ENCODE measurements at regions not wholly inside any gene's neighbourhood (a gene's known extent, or its start where the extent isn't known, plus 50 kb on each side); places are given as distances from the start of the nearest gene placed in this dataset.

- no peak for DNase-seq
- Mint-ChIP-seq H3K4me1 (ENCODE audit: low read depth) (peaks cover 13% of the 10 kb centered on the region), H3K27me3 (ENCODE audit: low read depth) (no peaks in the 10 kb centered on the region), H3K36me3 (ENCODE audit: low read depth) (no peaks in the 10 kb centered on the region), H3K27ac (no peak overlapping the region), H3K9me3 (no peaks in the 10 kb centered on the region), H3K4me3 (no peak overlapping the region)
- intact Hi-C loops (cut with micrococcal nuclease): no loop called here
- CTCF ChIA-PET: no interaction called here
Observed at GRCh38 chr12:46442239-46442638, 69.7 kb upstream of the SLC38A2 start.

- Mint-ChIP-seq H3K36me3 (ENCODE audit: low read depth) (no peaks in the 10 kb centered on the region), H3K9me3 (no peaks in the 10 kb centered on the region), H3K27me3 (ENCODE audit: low read depth) (no peaks in the 10 kb centered on the region), H3K27ac (no peak overlapping the region), H3K4me1 (ENCODE audit: low read depth) (peaks cover 4% of the 10 kb centered on the region), H3K4me3 (no peak overlapping the region)
- CTCF ChIA-PET: interaction anchor here (1.2 kb wide), 1 partner anchor 77 kb away, joined by 3 read pairs; no protein-coding TSS in a partner anchor
- no peak for DNase-seq
- intact Hi-C loops (cut with micrococcal nuclease): no loop called here
Observed at GRCh38 chr12:46439793-46440511, 67.4 kb upstream of the SLC38A2 start.

DNA sequence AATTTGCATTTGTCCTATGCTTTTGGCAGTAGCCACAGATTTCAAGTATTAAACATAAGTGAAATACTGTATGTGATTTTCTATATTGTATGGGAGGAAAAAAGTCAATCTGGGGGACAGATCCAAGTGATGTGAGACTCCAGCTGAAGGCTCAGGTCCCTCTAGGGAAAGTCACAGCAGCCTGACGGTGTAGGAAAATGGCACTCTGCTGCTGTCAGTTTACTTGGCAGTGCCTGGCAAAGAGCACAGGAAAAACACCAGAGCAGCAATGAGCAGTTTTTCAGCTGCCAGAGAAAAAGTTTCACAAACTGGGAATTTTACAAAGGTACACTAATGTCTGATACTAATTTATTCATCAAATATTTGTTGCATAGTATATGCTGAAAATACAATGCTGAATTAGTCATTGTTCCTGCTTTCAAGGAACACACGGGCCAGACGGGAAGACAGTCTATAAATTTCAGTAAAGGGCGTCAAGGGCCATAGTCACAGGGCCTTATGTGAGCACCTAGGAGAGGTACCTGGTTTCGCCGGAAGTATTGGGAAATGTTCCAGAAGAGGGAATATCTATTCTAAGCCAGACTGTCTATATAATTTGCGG lies 66.2 kb upstream of the SLC38A2 start:
- H3K36me3 Mint-ChIP-seq (ENCODE audit: low read depth): no peaks in the 10 kb centered on the region
- H3K4me3 Mint-ChIP-seq: no peak overlapping the region
- H3K9me3 Mint-ChIP-seq: no peaks in the 10 kb centered on the region
- no peak overlapping the region for H3K27ac Mint-ChIP-seq
- H3K4me1 Mint-ChIP-seq (ENCODE audit: low read depth): peaks cover 3% of the 10 kb centered on the region
- CTCF ChIA-PET: no interaction called here
- no peak for DNase-seq
- intact Hi-C loops (cut with micrococcal nuclease): no loop called here
- no peaks in the 10 kb centered on the region for H3K27me3 Mint-ChIP-seq (ENCODE audit: low read depth)

GRCh38 chr12:46438256-46438655 lies 65.7 kb upstream of the SLC38A2 start:
- no peak overlapping the region for H3K27ac Mint-ChIP-seq
- H3K4me3 Mint-ChIP-seq: no peak overlapping the region
- CTCF ChIA-PET: no interaction called here

GRCh38 chr12:46437469-46437868 lies 64.9 kb upstream of the SLC38A2 start:
- no peaks in the 10 kb centered on the region for H3K9me3 Mint-ChIP-seq
- DNase-seq: no peak
- no peaks in the 10 kb centered on the region for H3K36me3 Mint-ChIP-seq (ENCODE audit: low read depth)
- H3K27ac Mint-ChIP-seq: no peak overlapping the region
- H3K27me3 Mint-ChIP-seq (ENCODE audit: low read depth): no peaks in the 10 kb centered on the region
- H3K4me3 Mint-ChIP-seq: no peak overlapping the region
- intact Hi-C loops (cut with micrococcal nuclease): no loop called here
- H3K4me1 Mint-ChIP-seq (ENCODE audit: low read depth): peaks cover 6% of the 10 kb centered on the region
- CTCF ChIA-PET: no interaction called here

More at GRCh38 chr12:46438256-46438655, 65.7 kb upstream of the SLC38A2 start:
- DNase-seq: no peak
- H3K9me3 Mint-ChIP-seq: no peaks in the 10 kb centered on the region
- H3K4me1 Mint-ChIP-seq (ENCODE audit: low read depth): peaks cover 6% of the 10 kb centered on the region
- intact Hi-C loops (cut with micrococcal nuclease): no loop called here
- H3K36me3 Mint-ChIP-seq (ENCODE audit: low read depth): no peaks in the 10 kb centered on the region
- no peaks in the 10 kb centered on the region for H3K27me3 Mint-ChIP-seq (ENCODE audit: low read depth)

DNA sequence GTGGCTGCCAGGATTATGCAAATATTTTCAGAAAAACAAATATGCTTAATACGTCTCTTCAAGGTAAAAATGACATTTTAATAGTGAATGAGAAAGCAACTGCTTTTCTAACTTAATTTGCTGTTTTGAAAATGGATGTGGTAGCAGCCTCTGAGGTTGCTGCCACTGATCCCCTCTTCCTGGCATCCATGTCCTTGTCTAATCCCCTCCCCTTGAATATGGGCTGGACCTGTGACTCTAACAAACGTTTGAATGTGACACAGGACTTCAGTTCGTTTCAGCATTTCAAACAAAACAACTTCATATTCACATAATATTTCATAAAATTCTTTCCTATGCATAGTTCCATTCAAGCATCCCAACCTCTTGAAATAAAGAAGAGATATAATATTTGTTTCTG lies 64.2 kb upstream of the SLC38A2 start:
- DNase-seq: no peak
- H3K4me1 Mint-ChIP-seq (ENCODE audit: low read depth): peaks cover 8% of the 10 kb centered on the region
- no peaks in the 10 kb centered on the region for H3K9me3 Mint-ChIP-seq
- CTCF ChIA-PET: no interaction called here
- no peaks in the 10 kb centered on the region for H3K27me3 Mint-ChIP-seq (ENCODE audit: low read depth)
- H3K36me3 Mint-ChIP-seq (ENCODE audit: low read depth): no peaks in the 10 kb centered on the region
- H3K27ac Mint-ChIP-seq: no peak overlapping the region
- intact Hi-C loops (cut with micrococcal nuclease): no loop called here
- no peak overlapping the region for H3K4me3 Mint-ChIP-seq

DNA sequence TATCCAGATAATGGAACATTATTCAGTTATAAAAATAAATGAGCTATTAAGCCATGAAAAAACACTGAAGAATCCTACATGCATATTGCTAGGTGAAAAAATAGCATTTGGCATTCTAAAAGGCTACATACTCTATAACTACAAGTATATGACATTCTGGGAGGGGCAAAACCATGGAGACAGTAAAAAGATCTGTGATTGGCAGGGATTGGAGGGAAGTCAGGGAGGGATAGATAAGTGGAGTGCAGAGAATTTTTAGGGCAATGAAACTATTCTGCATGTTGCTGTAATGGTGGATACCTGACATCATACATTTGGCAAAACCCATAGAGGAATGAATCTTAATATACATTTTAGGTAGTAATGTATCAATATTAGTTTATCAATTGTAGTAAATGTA lies 63.1 kb upstream of the SLC38A2 start:
- no peaks in the 10 kb centered on the region for H3K27me3 Mint-ChIP-seq (ENCODE audit: low read depth)
- CTCF ChIA-PET: no interaction called here
- peaks cover 16% of the 10 kb centered on the region for H3K4me1 Mint-ChIP-seq (ENCODE audit: low read depth)
- H3K27ac Mint-ChIP-seq: no peak overlapping the region
- H3K36me3 Mint-ChIP-seq (ENCODE audit: low read depth): no peaks in the 10 kb centered on the region
- intact Hi-C loops (cut with micrococcal nuclease): no loop called here
- no peaks in the 10 kb centered on the region for H3K9me3 Mint-ChIP-seq
- no peak overlapping the region for H3K4me3 Mint-ChIP-seq
- DNase-seq: no peak

- CTCF ChIA-PET: no interaction called here
- Mint-ChIP-seq H3K4me1 (ENCODE audit: low read depth) (peaks cover 22% of the 10 kb centered on the region), H3K36me3 (ENCODE audit: low read depth) (no peaks in the 10 kb centered on the region), H3K27me3 (ENCODE audit: low read depth) (no peaks in the 10 kb centered on the region), H3K4me3 (no peak overlapping the region), H3K9me3 (no peaks in the 10 kb centered on the region), H3K27ac (no peak overlapping the region)
- no peak for DNase-seq
- intact Hi-C loops (cut with micrococcal nuclease): no loop called here
Observed at GRCh38 chr12:46435029-46435428, 62.5 kb upstream of the SLC38A2 start.

- Mint-ChIP-seq H3K27ac (no peak overlapping the region), H3K4me1 (ENCODE audit: low read depth) (peaks cover 30% of the 10 kb centered on the region), H3K27me3 (ENCODE audit: low read depth) (no peaks in the 10 kb centered on the region), H3K36me3 (ENCODE audit: low read depth) (no peaks in the 10 kb centered on the region), H3K4me3 (no peak overlapping the region), H3K9me3 (no peaks in the 10 kb centered on the region)
- CTCF ChIA-PET: no interaction called here
- intact Hi-C loops (cut with micrococcal nuclease): loop anchor here (5.0 kb wide), 1 partner anchor 707 kb away; the partner anchor contains the start of gene ARID2
- DNase-seq: no peak
Observed at GRCh38 chr12:46433829-46434228, 61.3 kb upstream of the SLC38A2 start.

GRCh38 chr12:46432325-46432724 lies 59.8 kb upstream of the SLC38A2 start:
- CTCF ChIA-PET: interaction anchor here (0.6 to 2.0 kb wide), 4 partner anchors 13 to 44 kb away, joined by 3 to 6 read pairs (median 3); no protein-coding TSS in a partner anchor
- peaks cover 2% of the 10 kb centered on the region for H3K36me3 Mint-ChIP-seq (ENCODE audit: low read depth)
- H3K27me3 Mint-ChIP-seq (ENCODE audit: low read depth): no peaks in the 10 kb centered on the region
- intact Hi-C loops (cut with micrococcal nuclease): loop anchor here (5.0 kb wide), 1 partner anchor 705 kb away; the partner anchor contains the start of gene ARID2
- H3K27ac Mint-ChIP-seq: no peak overlapping the region
- H3K4me1 Mint-ChIP-seq (ENCODE audit: low read depth): peaks cover 30% of the 10 kb centered on the region
- DNase-seq: no peak
- peaks cover 1% of the 10 kb centered on the region for H3K9me3 Mint-ChIP-seq
- H3K4me3 Mint-ChIP-seq: no peak overlapping the region

- CTCF ChIA-PET: interaction anchor here (1.4 to 2.0 kb wide), 2 partner anchors 25 to 29 kb away, joined by 4 to 6 read pairs; no protein-coding TSS in a partner anchor
- H3K4me3 Mint-ChIP-seq: peak overlapping the region; percentile 53
- peak overlapping the region; percentile 82 for H3K27ac Mint-ChIP-seq
- DNase-seq: peak; percentile 64
- H3K27me3 Mint-ChIP-seq (ENCODE audit: low read depth): no peaks in the 10 kb centered on the region
- H3K36me3 Mint-ChIP-seq (ENCODE audit: low read depth): peaks cover 9% of the 10 kb centered on the region
- H3K4me1 Mint-ChIP-seq (ENCODE audit: low read depth): peaks cover 30% of the 10 kb centered on the region
- H3K9me3 Mint-ChIP-seq: peaks cover 7% of the 10 kb centered on the region
- intact Hi-C loops (cut with micrococcal nuclease): loop anchor here (1.0 to 5.0 kb wide), 11 partner anchors 20 to 703 kb away; partner anchors contain the start of gene ARID2
Observed at GRCh38 chr12:46430340-46430948, 57.9 kb upstream of the SLC38A2 start.

Data from activated naive CD4-positive, alpha-beta T cell treated with anti-CD3 and anti-CD28 coated beads for 36 hours (primary cell).